ENCODE measurements at regions not wholly inside any gene's neighbourhood (a gene's known extent, or its start where the extent isn't known, plus 50 kb on each side); places are given as distances from the start of the nearest gene placed in this dataset.

DNA sequence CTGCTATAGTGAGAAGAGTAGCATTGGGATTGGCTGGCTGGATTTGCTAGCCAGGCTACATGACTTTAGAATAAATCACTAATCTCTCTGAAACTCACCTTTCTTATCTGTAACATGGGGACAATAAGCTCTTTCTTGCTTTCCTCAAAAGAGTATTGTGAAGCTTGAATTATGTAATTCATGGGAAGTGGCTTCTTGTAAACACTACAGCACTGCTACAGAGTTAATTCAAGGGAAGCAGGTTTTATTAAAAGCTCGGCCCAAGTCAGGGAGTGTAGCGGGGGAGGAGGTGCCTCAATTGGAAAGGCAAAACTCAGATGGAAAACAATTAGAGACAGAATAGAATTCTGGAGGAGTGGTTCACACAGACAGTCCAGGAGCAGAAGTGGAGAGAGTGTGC is 100.9 kb upstream of the CELF4 start:
- TF ChIP-seq CTCF (IDR thresholded peaks at IDR 0.05; ENCODE audit: low read depth, low read length), result no peak
- no peak for TF ChIP-seq POLR2A (IDR thresholded peaks at IDR 0.05; ENCODE audit: extremely low read depth, insufficient read length)
- no peak for TF ChIP-seq MAX (IDR thresholded peaks at IDR 0.05; ENCODE audit: low read depth, low read length)
